ENCODE measurements at regions not wholly inside any gene's neighbourhood (a gene's known extent, or its start where the extent isn't known, plus 50 kb on each side); places are given as distances from the start of the nearest gene placed in this dataset.

GRCh38 chr5:92562065-92562464 is 1019.0 kb downstream of the NR2F1-AS1 start:
- TF ChIP-seq, protein P1, sequence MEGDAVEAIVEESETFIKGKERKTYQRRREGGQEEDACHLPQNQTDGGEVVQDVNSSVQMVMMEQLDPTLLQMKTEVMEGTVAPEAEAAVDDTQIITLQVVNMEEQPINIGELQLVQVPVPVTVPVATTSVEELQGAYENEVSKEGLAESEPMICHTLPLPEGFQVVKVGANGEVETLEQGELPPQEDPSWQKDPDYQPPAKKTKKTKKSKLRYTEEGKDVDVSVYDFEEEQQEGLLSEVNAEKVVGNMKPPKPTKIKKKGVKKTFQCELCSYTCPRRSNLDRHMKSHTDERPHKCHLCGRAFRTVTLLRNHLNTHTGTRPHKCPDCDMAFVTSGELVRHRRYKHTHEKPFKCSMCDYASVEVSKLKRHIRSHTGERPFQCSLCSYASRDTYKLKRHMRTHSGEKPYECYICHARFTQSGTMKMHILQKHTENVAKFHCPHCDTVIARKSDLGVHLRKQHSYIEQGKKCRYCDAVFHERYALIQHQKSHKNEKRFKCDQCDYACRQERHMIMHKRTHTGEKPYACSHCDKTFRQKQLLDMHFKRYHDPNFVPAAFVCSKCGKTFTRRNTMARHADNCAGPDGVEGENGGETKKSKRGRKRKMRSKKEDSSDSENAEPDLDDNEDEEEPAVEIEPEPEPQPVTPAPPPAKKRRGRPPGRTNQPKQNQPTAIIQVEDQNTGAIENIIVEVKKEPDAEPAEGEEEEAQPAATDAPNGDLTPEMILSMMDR (IDR thresholded peaks at IDR 0.05) = no peak
- no peak overlapping the region for H3K27ac ChIP-seq
- no peaks in the 10 kb centered on the region for H3K36me3 ChIP-seq
- intact Hi-C loops (cut with DNase I; ENCODE audit: low total_unique reads) = no loop called here
- H3K4me3 ChIP-seq = no peak overlapping the region
- H3K9me3 ChIP-seq = no peaks in the 10 kb centered on the region
- H3K27me3 ChIP-seq = no peaks in the 10 kb centered on the region
- no peak for DNase-seq
- no peaks in the 10 kb centered on the region for H3K4me1 ChIP-seq

GRCh38 chr5:92561411-92561959 is 1019.5 kb downstream of the NR2F1-AS1 start:
- intact Hi-C loops (cut with DNase I; ENCODE audit: low total_unique reads) = no loop called here
- no peaks in the 10 kb centered on the region for H3K36me3 ChIP-seq
- no peak overlapping the region for H3K27ac ChIP-seq
- H3K4me1 ChIP-seq = no peaks in the 10 kb centered on the region
- TF ChIP-seq, protein P1 (IDR thresholded peaks at IDR 0.05) = no peak
- H3K9me3 ChIP-seq = no peaks in the 10 kb centered on the region
- H3K27me3 ChIP-seq = no peaks in the 10 kb centered on the region
- no peak overlapping the region for H3K4me3 ChIP-seq
- no peak for DNase-seq

GRCh38 chr5:92560698-92561401 is 1020.2 kb downstream of the NR2F1-AS1 start:
- TF ChIP-seq, protein P1 (IDR thresholded peaks at IDR 0.05) = no peak
- H3K4me1 ChIP-seq = no peaks in the 10 kb centered on the region
- intact Hi-C loops (cut with DNase I; ENCODE audit: low total_unique reads) = no loop called here
- no peaks in the 10 kb centered on the region for H3K36me3 ChIP-seq
- no peak for DNase-seq
- no peaks in the 10 kb centered on the region for H3K9me3 ChIP-seq
- H3K27ac ChIP-seq = no peak overlapping the region
- H3K4me3 ChIP-seq = no peak overlapping the region
- H3K27me3 ChIP-seq = no peaks in the 10 kb centered on the region

DNA sequence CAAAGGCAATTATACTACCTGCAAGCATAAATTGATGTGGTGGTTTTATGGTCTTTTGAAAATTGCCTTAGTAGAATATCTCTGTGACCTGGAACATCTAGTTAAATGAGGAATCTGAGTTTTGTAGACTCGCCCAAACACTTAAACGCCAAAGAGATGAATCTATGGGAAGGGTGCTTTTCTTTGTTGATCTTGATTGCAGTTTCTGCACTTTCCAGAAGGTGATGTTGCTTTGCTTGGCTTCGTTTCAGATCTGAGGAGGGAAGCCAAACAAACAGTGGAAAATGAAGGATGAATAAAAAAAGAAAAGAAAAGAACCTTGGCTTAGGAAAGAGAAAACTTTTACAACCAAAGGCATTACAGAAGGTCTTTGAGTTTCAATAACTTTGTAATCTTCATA is 1021.2 kb downstream of the NR2F1-AS1 start:
- H3K4me3 ChIP-seq = no peak overlapping the region
- DNase-seq = no peak
- TF ChIP-seq, protein P1 (IDR thresholded peaks at IDR 0.05) = no peak

DNA sequence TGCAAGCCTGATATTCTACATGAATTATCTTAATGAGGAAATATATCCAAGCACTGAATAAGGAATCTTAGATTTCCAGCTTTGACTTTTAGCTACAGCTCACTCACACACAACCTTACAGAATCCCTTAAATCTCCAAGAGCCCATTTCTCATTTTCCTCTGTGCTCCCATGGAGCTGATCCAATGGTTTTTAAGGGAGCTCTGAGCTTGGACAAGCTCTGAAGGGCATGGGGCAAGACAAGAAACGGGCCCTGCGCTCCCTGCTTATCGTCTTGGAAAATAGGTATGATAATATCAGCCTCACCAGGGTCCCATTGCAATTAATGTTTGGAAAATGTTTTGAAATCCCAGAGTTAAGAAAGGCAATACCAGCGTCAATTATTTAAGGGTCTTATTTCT is 1021.7 kb downstream of the NR2F1-AS1 start:
- Histone ChIP-seq H3K36me3 (no peaks in the 10 kb centered on the region), H3K4me1 (no peaks in the 10 kb centered on the region), H3K27ac (no peak overlapping the region), H3K4me3 (no peak overlapping the region), H3K9me3 (no peaks in the 10 kb centered on the region), H3K27me3 (no peaks in the 10 kb centered on the region)
- intact Hi-C loops (cut with DNase I; ENCODE audit: low total_unique reads) = no loop called here
- TF ChIP-seq, protein P1 (IDR thresholded peaks at IDR 0.05) = no peak
- DNase-seq = no peak

More for the DNA sequence above, 1021.2 kb downstream of the NR2F1-AS1 start:
- no peaks in the 10 kb centered on the region for H3K4me1 ChIP-seq
- H3K27me3 ChIP-seq = no peaks in the 10 kb centered on the region
- intact Hi-C loops (cut with DNase I; ENCODE audit: low total_unique reads) = no loop called here
- H3K36me3 ChIP-seq = no peaks in the 10 kb centered on the region
- no peak overlapping the region for H3K27ac ChIP-seq
- H3K9me3 ChIP-seq = no peaks in the 10 kb centered on the region

Data from tibial artery (tissue), 4 donors.